ENCODE measurements at regions not wholly inside any gene's neighbourhood (a gene's known extent, or its start where the extent isn't known, plus 50 kb on each side); places are given as distances from the start of the nearest gene placed in this dataset.
A peak's percentile ranks its signal among the peaks of the same experiment; 100 is the strongest.

DNA sequence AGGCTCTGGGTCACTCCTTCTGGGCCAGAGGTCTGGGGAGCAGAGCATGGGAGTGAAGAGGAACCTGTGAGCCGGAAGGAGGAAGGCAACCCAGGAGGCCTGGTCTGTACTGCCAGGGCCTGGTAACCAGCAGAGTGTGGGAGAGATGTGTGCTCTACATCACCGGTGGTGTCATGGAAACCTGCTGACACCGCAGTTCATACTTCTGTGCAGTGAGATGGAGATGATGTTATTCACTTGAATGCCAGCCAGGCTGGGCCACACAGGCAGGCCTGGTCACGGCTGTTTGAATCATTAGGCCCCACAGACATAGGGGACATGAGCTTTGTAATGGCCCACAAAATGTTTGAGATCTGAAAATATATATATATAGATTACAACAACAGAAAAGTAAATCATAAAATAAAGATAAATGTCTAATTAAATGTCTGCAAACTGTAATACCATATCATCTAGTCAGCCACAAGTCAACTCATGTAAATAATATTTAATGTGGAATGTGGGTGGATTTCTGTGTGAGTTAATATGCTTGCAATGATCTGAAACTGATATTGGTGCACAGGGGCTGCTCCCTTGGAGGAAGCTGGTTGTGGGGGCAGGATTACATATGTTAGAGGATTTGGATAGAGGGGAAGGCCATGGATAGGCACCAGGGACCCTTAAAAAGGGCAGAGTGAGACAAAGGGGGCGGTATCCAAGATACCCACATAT lies 108.5 kb upstream of the PFN2 start (continued):
- no peak for TF ChIP-seq ZNF280B (CRISPR knock-in tag; IDR thresholded peaks at IDR 0.05)
- TF ChIP-seq ZNF316 (IDR thresholded peaks at IDR 0.05), result peak; percentile 60; the same call in 1 of the 2 replicates
- no peak for TF ChIP-seq CBX1 (IDR thresholded peaks at IDR 0.05; ENCODE audit: low read depth)
- no peak for TF ChIP-seq USF2 (CRISPR knock-in tag; IDR thresholded peaks at IDR 0.05)
- no peak for TF ChIP-seq HMG20A (CRISPR knock-in tag; conservative IDR thresholded peaks at IDR 0.05)
- TF ChIP-seq MAFF (IDR thresholded peaks at IDR 0.05; ENCODE audit: low read length), result 0 out of 2 replicates have a peak, but pooled peaks have one; percentile 30

- H2AFZ ChIP-seq (ENCODE audit: low read depth, low read length), result no peak overlapping the region
- H3K27me3 ChIP-seq (ENCODE audit: control insufficient read depth in 2 of 2, insufficient read depth in 2 of 2, low read length in 2 of 2), result peaks cover 11 to 18% of the 10 kb centered on the region in 2 experiments
- FAIRE-seq (no peak), ATAC-seq (no peak), DNase-seq (ENCODE audit: extremely low read depth in 1 of 4, low spot score in 3 of 4) (peak in 1 of 4 experiments; percentile 14)
- ChIA-PET CTCF (ENCODE audit: low intra/inter-chr PET ratio) (no interaction called here), POLR2A (no interaction called here)
- no TSS peak for BruUV-seq (replicated peaks)
- no peaks in the 10 kb centered on the region for H3K9me3 ChIP-seq (replicated peaks; ENCODE audit: control insufficient read depth, insufficient read depth, low read depth, low read length)
- H3K9ac ChIP-seq (ENCODE audit: insufficient read depth in 1 of 2, low read depth in 2 of 2, low read length in 2 of 2), result no peak overlapping the region
- H3K79me2 ChIP-seq (ENCODE audit: control insufficient read depth, insufficient read depth, low read length), result no peaks in the 10 kb centered on the region
- no peaks in the 10 kb centered on the region for H4K20me1 ChIP-seq (replicated peaks; ENCODE audit: control insufficient read depth, insufficient read depth, low read length)
- in situ Hi-C loops (cut with MboI), result no loop called here
- WGBS (ENCODE audit: insufficient coverage, low coverage, missing lambda C conversion rate), result 4% methylated on average over 4 of the region's 4 CpGs
- intact Hi-C loops (cut with micrococcal nuclease), result no loop called here
- TF ChIP-seq, protein P1, sequence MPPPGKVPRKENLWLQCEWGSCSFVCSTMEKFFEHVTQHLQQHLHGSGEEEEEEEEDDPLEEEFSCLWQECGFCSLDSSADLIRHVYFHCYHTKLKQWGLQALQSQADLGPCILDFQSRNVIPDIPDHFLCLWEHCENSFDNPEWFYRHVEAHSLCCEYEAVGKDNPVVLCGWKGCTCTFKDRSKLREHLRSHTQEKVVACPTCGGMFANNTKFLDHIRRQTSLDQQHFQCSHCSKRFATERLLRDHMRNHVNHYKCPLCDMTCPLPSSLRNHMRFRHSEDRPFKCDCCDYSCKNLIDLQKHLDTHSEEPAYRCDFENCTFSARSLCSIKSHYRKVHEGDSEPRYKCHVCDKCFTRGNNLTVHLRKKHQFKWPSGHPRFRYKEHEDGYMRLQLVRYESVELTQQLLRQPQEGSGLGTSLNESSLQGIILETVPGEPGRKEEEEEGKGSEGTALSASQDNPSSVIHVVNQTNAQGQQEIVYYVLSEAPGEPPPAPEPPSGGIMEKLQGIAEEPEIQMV (tag; conservative IDR thresholded peaks at IDR 0.05; ENCODE audit: low read depth), result no peak
- TF ChIP-seq NFIC (IDR thresholded peaks at IDR 0.05), result peak; percentile 30; the same call in 1 of the 2 replicates
- no peak for TF ChIP-seq PHB (CRISPR knock-in tag; IDR thresholded peaks at IDR 0.05)
- TF ChIP-seq EGR1 (conservative IDR thresholded peaks at IDR 0.05), result peak; percentile 57
- TF ChIP-seq DDX20 (tag; IDR thresholded peaks at IDR 0.05; ENCODE audit: low read depth), result no peak
- no peak for TF ChIP-seq GATAD2B (IDR thresholded peaks at IDR 0.05; ENCODE audit: borderline replicate concordance)
- TF ChIP-seq ARID1B (IDR thresholded peaks at IDR 0.05), result peak; percentile 16; the same call in 1 of the 2 replicates
- no peak for TF ChIP-seq ZNF778 (CRISPR knock-in tag; IDR thresholded peaks at IDR 0.05)
- no peak for TF ChIP-seq SIX5 (IDR thresholded peaks at IDR 0.05; ENCODE audit: borderline replicate concordance in 1 of 2, insufficient read depth in 1 of 2, low read depth in 1 of 2, low read length in 2 of 2)
- TF ChIP-seq RCOR1 (IDR thresholded peaks at IDR 0.05; ENCODE audit: borderline replicate concordance in 1 of 2, low read depth in 2 of 2, low read length in 2 of 2), result 0 out of 4 replicates have a peak, but pooled peaks of 1 of the 2 experiments have one; percentile 17
- H3K4me2 ChIP-seq (ENCODE audit: insufficient read depth, low read length), result no peak overlapping the region; the same call in 1 of the 2 replicates
- no peaks in the 10 kb centered on the region for H3K36me3 ChIP-seq (ENCODE audit: control insufficient read depth, insufficient read depth, low read length)
- no peak overlapping the region for H3K27ac ChIP-seq (ENCODE audit: extremely low read depth, low read depth, low read length)
- no peaks in the 10 kb centered on the region for H3K9me1 ChIP-seq (ENCODE audit: control insufficient read depth, insufficient read depth, low read length)
- H3K4me1 ChIP-seq (replicated peaks in 1 of 2; ENCODE audit: control insufficient read depth in 2 of 2, insufficient read depth in 2 of 2, low read length in 2 of 2), result no peaks in the 10 kb centered on the region; a peak in 1 of 5 replicates
- no peak overlapping the region for H3K4me3 ChIP-seq
These were observed 107.0 kb upstream of the PFN2 start for GRCh38 chr3:150077581-150078247.
